ENCODE measurements at regions not wholly inside any gene's neighbourhood (a gene's known extent, or its start where the extent isn't known, plus 50 kb on each side); places are given as distances from the start of the nearest gene placed in this dataset.

- H3K79me2 ChIP-seq (ENCODE audit: control insufficient read depth, insufficient read depth, low read length), result no peaks in the 10 kb centered on the region
- no peaks in the 10 kb centered on the region for H3K27me3 ChIP-seq (ENCODE audit: control insufficient read depth, extremely low read depth, insufficient read depth, low read length)
- FAIRE-seq (no peak), DNase-seq (ENCODE audit: low read depth, low spot score) (no peak)
- no peaks in the 10 kb centered on the region for H4K20me1 ChIP-seq (ENCODE audit: control insufficient read depth, extremely low read depth, insufficient read depth, low read length)
- no peaks in the 10 kb centered on the region for H3K4me1 ChIP-seq (ENCODE audit: control insufficient read depth, extremely low read depth, insufficient read depth, low read length)
- H3K36me3 ChIP-seq (ENCODE audit: control insufficient read depth in 2 of 2, extremely low read depth in 1 of 2, insufficient read depth in 2 of 2, low read length in 2 of 2), result no peaks in the 10 kb centered on the region
- no peak overlapping the region for H3K4me3 ChIP-seq (ENCODE audit: control insufficient read depth in 2 of 3, extremely low read depth in 1 of 3, insufficient read depth in 2 of 3, low read depth in 1 of 3, low read length in 3 of 3)
- no peak overlapping the region for H3K9ac ChIP-seq (ENCODE audit: control insufficient read depth, extremely low read depth, insufficient read depth, low read length)
- dilution Hi-C loops (cut with MboI; ENCODE audit: extremely low pct_ligation_motif_present, low sequenced_read_pairs), result no loop called here
- H3K4me2 ChIP-seq (ENCODE audit: control insufficient read depth, extremely low read depth, insufficient read depth, low read depth, low read length), result no peak overlapping the region
- H2AFZ ChIP-seq (ENCODE audit: control insufficient read depth, low read length), result no peak overlapping the region
- no peaks in the 10 kb centered on the region for H3K9me3 ChIP-seq (ENCODE audit: control insufficient read depth, low read depth, low read length)
- H3K27ac ChIP-seq (ENCODE audit: control insufficient read depth, insufficient read depth, low read length), result no peak overlapping the region
- TF ChIP-seq CTCF (optimal IDR thresholded peaks at IDR 0.05 in 1 of 3, IDR thresholded peaks at IDR 0.05 in 1 of 3, conservative IDR thresholded peaks at IDR 0.05 in 1 of 3; ENCODE audit: extremely low read depth in 1 of 3, insufficient read depth in 2 of 3, low read length in 3 of 3) (no peak), EZH2 (IDR thresholded peaks at IDR 0.05; ENCODE audit: low read length) (no peak)
- H3K9me1 ChIP-seq (ENCODE audit: control insufficient read depth, extremely low read depth, insufficient read depth, low read length), result no peaks in the 10 kb centered on the region
These were observed 1031.0 kb upstream of the PCDH9 start for GRCh38 chr13:68261105-68261504.

GRCh38 chr13:68257111-68257842, 1027.1 kb upstream of the PCDH9 start:
- Histone ChIP-seq H3K79me2 (ENCODE audit: control insufficient read depth, insufficient read depth, low read length) (no peaks in the 10 kb centered on the region), H3K9ac (ENCODE audit: control insufficient read depth, extremely low read depth, insufficient read depth, low read length) (no peak overlapping the region), H3K4me1 (ENCODE audit: control insufficient read depth, extremely low read depth, insufficient read depth, low read length) (no peaks in the 10 kb centered on the region), H4K20me1 (ENCODE audit: control insufficient read depth, extremely low read depth, insufficient read depth, low read length) (no peaks in the 10 kb centered on the region), H2AFZ (ENCODE audit: control insufficient read depth, low read length) (no peak overlapping the region), H3K4me2 (ENCODE audit: control insufficient read depth, extremely low read depth, insufficient read depth, low read depth, low read length) (no peak overlapping the region), H3K27me3 (ENCODE audit: control insufficient read depth, extremely low read depth, insufficient read depth, low read length) (no peaks in the 10 kb centered on the region), H3K9me1 (ENCODE audit: control insufficient read depth, extremely low read depth, insufficient read depth, low read length) (no peaks in the 10 kb centered on the region), H3K9me3 (ENCODE audit: control insufficient read depth, low read depth, low read length) (no peaks in the 10 kb centered on the region), H3K4me3 (ENCODE audit: control insufficient read depth in 2 of 3, extremely low read depth in 1 of 3, insufficient read depth in 2 of 3, low read depth in 1 of 3, low read length in 3 of 3) (no peak overlapping the region), H3K36me3 (ENCODE audit: control insufficient read depth in 2 of 2, extremely low read depth in 1 of 2, insufficient read depth in 2 of 2, low read length in 2 of 2) (no peaks in the 10 kb centered on the region), H3K27ac (ENCODE audit: control insufficient read depth, insufficient read depth, low read length) (no peak overlapping the region)
- FAIRE-seq (no peak), DNase-seq (ENCODE audit: low read depth, low spot score) (no peak)
- dilution Hi-C loops (cut with MboI; ENCODE audit: extremely low pct_ligation_motif_present, low sequenced_read_pairs), result no loop called here
- TF ChIP-seq EZH2 (IDR thresholded peaks at IDR 0.05; ENCODE audit: low read length) (no peak), CTCF (optimal IDR thresholded peaks at IDR 0.05 in 1 of 3, IDR thresholded peaks at IDR 0.05 in 1 of 3, conservative IDR thresholded peaks at IDR 0.05 in 1 of 3; ENCODE audit: extremely low read depth in 1 of 3, insufficient read depth in 2 of 3, low read length in 3 of 3) (no peak)

All from keratinocyte (primary cell).